ENCODE measurements at regions not wholly inside any gene's neighbourhood (a gene's known extent, or its start where the extent isn't known, plus 50 kb on each side); places are given as distances from the start of the nearest gene placed in this dataset.

DNA sequence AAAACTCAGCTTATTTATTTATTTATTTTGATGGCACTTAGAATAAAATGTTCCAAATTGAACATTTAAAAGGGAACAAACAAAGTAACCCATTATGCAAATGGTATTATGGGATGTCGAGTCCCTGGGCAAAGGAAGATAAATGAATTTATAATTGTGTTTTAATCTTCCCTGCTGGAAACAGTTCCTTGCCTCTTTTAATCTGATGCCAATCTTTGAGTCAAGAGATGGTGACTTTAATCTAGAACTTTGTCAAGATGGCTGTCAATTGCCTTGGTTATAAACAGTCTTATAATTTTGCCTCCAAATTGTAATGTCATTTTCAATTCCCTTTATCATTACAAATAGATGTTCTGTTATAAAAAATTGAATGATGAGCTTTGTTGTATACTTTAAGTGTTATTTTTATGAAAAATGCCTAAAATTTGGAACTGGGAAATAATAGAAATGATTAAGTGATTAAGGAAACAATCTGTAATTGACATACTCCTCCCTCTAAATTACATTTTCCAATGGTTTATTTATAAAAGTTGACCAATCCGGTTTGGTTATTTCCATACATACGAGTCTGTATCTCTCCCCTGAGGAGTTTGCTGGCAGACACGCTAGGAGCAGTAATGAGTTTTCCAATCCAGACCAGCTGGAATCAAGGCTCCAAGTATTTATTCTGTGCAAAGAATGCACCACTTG, 134.9 kb upstream of the FRMD6 start:
- DNase-seq = no peak

- no peak for DNase-seq
These were observed 133.4 kb upstream of the FRMD6 start for GRCh38 chr14:51518280-51518679.

DNA sequence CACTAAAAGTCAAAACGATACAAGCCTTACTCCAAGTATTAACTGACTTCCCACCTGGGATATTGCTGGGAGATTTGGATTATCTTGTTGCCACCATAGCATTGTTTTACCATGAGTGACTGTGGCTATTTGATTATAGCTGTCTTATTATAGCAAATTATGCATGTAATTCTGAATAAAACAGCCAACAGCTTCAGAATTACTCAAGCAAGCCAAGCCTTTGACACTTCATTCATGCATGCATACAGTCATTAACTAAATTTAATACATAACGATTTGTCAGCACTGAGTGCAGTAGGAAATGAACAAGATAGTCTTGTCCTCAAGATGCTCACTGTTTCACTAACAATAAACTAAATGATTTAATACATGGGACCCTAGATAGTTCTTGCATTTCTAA, 133.0 kb upstream of the FRMD6 start:
- DNase-seq = no peak

GRCh38 chr14:51520087-51520486, 131.6 kb upstream of the FRMD6 start:
- no peak for DNase-seq

DNA sequence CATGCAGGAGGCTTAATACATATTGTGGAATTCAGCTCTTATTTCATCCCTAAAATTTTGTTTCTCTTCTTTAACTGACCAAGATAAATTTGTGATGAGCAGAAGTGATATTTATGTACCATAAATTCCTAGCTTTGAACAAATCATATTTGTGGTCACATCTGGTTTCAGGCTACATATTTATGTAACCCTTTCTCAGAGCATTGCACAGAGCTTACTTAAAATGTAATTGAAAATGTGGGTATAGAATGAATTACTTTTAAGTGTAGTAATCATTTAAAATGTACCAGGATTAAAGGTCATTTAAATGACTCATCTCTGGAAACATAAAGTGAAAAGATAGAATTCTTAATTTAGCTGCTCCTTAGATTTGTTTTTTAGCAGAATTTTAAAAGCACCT, 129.9 kb upstream of the FRMD6 start:
- no peak for DNase-seq

DNA sequence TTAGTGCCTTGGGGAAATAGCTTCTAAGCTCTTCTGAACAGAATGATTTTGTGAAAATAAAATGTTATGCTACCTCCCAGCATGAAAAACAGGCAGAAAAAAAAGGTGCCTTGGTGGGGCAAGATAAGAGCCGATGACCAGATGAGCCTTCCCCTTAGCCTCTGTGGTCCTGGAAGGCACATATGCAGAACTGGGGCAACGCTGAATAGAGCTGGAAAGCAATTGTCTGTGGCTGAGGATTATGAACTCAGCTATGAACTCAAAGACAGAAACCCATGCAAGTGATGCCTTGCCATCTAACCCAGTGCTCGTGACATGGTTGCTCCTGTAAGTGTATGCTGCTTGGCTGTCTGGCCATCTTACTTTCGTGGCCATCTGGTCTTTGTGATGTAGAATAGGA, 128.5 kb upstream of the FRMD6 start:
- DNase-seq = no peak

DNA sequence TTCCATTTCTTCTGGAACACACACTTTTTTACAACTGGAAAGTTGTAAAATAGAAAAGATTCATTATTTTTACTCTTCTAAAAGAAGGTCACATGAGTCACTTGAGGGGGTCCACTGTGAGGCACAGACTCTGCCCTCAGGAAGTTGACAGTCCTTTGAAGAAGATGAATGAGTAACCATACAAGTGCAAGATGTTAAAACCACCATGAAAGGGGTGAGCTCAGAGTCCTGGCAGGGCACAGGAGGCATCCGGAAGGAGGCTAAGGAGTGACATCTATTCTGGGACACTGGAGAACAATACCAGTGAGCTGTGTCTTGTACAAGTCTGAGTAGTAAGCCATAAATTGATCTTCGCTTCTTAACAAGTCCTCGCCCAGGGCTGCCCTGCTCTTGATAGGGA, 126.0 kb upstream of the FRMD6 start:
- DNase-seq = no peak

DNA sequence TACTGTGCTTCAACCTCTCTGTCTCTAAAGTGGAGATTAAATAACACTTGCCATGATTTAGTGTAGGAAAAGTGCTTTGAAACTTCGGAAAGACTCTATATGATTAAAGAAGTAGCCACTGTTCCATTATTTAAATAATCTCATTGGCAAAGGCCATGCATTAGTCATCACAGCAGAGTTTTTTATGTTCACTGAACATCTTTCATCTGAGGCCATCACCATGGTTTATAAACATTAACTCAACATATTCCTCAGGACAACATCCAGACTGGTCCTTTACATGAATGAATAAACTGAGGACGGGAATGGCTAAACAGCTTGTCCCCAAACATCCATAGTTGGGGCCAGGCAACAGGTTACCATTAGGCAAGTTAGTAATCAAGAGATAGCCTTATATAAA, 124.6 kb upstream of the FRMD6 start:
- DNase-seq = no peak

- no peak for DNase-seq
These were observed 122.0 kb upstream of the FRMD6 start for GRCh38 chr14:51529736-51530135.

- no peak for DNase-seq
These were observed 118.5 kb upstream of the FRMD6 start for GRCh38 chr14:51533160-51533559.

DNA sequence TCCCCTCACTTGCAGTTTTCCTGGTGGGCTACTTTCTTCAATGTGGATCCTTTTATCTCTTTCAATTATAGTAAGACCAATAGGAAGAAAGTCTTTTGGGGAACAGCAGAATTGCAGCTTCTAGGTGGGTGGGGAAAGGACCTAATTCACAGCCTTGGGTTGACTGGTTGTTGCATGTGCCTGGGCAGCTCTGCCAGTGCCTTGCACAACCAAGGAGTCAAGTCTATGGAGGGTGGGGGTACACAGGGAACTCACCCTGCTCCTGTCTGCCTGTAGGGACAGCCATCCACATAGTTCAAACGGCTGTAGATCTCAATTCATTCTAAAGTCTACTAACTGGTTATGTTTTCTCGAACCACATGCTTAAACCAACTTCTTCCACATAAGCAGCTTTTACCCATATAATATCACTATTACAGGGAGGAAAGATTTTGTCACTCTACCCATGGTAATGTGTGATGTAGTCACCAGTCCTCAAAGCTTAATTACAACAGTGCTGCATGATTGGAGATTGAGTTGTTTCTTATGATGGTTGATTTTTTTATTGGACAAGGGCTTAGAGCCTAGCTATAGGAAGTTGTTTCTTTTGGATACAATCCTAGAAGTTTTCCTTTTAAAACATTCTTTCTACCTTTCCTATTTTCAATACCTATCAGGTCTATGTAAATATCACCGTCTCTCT, 117.7 kb upstream of the FRMD6 start:
- DNase-seq = no peak

- DNase-seq = no peak
These were observed 117.1 kb upstream of the FRMD6 start for GRCh38 chr14:51534610-51535011.

DNA sequence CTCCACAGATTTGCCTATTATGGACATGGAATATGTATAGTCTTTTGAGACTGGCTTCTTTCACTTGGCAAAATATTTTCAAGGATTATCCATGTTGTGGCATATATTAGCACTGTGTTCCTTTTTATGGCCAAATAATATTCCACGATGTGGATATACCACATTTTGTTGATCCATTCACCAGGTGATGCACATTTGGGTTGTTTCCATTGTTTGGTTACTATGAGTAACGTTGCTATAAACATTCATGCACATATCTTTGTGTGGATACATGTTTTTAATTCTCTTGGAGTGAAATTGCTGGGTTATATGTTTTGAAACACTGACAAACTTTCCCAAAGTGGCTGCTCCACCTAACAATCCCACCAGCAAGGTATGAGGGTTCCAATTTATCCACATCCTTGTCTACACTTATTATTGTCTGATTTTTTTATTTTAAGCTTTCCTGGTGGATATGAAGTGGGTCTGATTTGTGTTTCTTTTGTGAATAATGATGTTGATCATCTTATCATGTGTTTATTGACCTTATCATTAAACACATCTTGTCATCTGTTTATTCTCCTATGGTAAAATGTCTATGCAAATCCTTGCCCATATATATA, 116.2 kb upstream of the FRMD6 start:
- no peak for DNase-seq

DNA sequence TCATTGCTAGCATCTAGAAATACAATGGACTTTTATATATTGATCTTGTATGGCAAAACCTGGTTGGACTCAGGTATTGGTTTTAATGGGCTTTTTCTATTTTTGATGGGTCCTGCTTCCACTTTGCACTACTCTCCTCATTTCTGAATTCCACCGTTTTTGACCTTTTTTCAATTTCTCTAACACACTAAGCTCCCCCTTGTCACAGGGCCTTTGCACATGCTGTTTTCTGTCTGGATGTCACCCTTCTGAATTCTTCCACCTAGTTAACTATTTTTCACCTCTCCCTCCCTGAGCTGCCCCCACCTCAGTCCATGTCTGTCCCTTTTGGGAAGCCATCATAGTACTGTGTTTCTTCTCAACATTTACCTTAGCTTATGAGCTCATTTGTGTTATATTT, 112.7 kb upstream of the FRMD6 start:
- no peak for DNase-seq

- no peak for DNase-seq
These were observed 112.1 kb upstream of the FRMD6 start for GRCh38 chr14:51539571-51540037.

GRCh38 chr14:51540364-51540763, 111.3 kb upstream of the FRMD6 start:
- no peak for DNase-seq

DNA sequence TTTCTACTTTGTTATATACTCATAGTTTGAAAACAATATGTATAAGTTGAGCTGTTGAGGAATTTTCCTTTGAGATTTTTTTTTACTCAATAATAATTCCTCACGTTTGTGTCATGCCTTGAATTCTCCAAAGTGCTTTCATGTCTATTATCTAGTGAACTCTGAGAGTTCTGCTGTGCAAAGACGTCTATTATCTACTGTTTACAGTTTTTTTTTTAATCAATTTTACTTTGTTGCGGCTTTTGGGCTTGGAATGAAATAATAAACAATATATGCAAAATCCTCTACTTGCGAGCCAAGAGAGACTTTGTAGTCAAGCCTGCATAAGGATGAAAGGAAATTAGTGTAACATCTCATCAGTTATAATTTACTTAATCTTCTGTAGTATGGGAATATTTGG, 107.2 kb upstream of the FRMD6 start:
- no peak for DNase-seq

GRCh38 chr14:51544901-51545300, 106.8 kb upstream of the FRMD6 start:
- DNase-seq = no peak

DNA sequence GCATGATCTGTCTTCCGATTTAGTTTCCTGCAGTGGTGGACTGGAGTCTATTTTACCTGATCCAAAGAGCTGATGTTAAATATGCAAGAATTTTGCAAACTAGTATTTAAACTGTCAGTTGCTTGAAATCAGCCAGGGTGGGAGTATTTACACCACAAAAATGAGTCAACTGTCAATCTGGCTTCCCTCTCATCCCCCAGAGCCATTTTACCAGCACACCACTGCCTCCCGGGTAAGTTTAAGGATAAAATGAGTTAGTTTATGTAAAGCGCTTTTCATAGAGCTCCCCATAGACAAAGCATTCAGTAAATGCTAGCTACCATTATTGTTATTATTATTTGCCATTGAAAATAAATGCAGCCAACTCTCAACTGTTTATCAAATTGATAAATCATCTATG, 106.3 kb upstream of the FRMD6 start:
- DNase-seq = no peak

DNA sequence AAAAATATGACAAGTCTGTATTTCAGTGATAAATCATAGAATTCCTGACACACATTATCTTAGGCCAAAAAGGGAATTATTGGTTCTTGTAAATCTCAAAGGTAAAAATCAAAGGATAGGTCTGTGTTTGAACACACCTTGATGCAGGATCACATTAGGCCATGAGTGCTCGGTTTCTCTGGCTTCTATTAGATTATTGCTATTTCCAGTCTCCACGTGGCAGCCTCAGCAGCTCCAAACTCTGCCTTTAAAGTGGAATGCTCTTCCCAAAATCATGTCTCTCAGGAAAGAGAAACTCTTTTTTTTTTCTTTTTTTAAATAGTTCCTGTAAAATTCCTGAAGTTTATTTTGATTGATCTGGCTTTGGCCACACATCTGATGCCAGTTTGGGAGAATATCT, 105.6 kb upstream of the FRMD6 start:
- no peak for DNase-seq

DNA sequence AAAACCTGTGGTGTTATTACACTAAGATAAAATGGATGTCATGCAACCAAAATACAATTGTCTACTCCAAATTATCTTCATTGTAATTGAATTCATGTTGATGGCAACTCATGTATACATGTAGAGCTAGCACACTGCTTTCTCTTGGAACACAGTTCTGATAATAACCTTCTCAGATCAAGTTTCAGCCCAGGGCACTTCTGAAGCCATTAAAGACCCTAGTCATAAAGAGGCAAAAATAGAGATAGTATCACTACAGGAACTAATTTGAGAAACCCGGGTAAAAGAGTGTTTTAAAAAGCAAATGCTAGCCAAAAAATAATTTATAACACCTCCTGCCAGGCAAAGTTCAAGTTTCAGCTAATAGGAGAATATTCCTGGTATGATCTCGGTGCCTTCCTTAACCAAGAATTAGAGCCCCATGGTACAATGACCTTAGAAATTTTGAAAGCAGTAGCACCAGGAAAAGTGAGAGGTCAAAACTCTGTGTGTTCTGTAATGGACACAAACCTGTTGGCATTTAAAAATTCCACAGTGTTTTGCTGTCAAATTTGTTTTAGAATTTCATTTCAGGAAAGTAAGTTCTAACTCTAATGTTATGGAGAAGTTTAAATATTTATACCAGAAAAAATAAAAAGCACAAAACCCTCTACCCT, 105.0 kb upstream of the FRMD6 start:
- DNase-seq = no peak

DNA sequence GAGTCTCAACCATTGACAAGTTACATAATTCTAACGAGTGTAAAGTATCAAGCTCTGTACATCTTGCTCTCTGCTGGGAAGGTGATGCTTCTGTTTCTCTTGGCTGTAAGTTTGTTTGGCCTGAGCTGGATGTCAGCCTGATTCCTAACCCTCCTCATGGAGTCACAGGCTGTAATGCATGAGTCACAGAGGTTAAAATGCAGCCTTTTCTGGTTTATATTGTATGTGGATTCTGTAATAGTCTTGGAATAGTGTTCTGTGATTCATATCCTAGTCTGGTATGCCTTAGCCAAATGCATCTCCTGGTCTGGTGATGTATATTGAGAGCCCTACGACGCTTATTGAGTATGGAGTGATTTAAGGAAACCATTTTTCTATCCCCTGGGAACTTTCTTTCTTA, 104.5 kb upstream of the FRMD6 start:
- no peak for DNase-seq

DNA sequence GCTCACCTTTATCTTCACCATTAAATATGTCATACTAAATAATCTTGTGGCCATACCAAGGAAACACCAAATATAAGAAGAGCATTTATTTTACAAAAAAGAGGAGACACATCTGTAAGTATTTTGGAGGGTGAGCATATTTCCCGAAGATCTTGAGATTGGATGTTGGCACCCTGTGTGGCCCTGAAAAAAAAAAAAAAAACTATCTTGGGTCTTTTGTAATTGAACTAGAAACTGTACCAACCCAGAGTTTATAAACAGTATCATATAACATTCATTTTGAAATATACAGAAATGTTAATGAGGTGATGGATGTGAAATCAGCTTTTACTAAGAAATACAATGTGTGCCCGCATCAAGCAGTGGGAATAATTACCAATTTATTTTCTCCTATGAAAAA, 104.0 kb upstream of the FRMD6 start:
- DNase-seq = no peak
